ENCODE measurements at regions not wholly inside any gene's neighbourhood (a gene's known extent, or its start where the extent isn't known, plus 50 kb on each side); places are given as distances from the start of the nearest gene placed in this dataset.

DNA sequence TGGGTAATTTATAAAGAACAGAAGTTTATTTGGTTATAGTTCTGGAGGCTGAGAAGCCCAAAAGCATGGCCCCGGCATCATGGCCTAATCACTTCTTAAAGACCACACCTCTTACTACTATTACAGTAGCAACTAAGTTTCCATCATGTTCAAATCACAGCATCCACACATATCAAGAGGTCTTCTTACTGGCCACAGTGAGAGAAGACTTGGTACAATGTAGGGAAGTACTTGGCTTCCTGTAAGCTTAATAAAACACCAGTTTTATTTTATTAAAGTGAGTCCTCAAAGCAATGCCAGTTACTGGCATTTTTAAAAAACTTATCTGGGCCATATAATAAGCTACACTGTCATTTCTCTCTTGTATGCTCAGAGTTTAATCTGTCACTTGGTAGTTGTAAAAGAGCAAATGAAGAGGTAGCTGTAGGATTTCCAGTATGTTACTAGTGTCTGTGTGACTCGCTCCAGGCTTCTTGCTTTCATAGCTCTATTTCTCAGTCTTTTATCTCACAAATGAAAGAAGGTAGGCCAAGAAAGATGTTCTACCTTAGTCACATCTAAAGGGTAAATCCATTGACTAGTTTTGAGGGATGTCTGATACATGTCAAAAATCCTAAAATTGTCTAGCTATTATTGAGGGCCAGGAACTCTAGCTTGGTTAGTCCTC is 159.2 kb upstream of the CPEB2 start:
- ChIA-PET POLR2A (no interaction called here), CTCF (interaction anchor here (1.1 kb wide), 1 partner anchor 1189 kb away, joined by 3 read pairs; no protein-coding TSS in a partner anchor)
- Histone ChIP-seq H3K27me3 (ENCODE audit: control insufficient read depth, insufficient read depth, low read length) (peaks cover 4% of the 10 kb centered on the region), H3K4me3 (ENCODE audit: low read depth, low read length) (no peak overlapping the region), H3K9me3 (ENCODE audit: control insufficient read depth, insufficient read depth, low read length) (no peaks in the 10 kb centered on the region), H3K27ac (ENCODE audit: low read depth, low read length) (no peak overlapping the region)
- TF ChIP-seq, protein P1, sequence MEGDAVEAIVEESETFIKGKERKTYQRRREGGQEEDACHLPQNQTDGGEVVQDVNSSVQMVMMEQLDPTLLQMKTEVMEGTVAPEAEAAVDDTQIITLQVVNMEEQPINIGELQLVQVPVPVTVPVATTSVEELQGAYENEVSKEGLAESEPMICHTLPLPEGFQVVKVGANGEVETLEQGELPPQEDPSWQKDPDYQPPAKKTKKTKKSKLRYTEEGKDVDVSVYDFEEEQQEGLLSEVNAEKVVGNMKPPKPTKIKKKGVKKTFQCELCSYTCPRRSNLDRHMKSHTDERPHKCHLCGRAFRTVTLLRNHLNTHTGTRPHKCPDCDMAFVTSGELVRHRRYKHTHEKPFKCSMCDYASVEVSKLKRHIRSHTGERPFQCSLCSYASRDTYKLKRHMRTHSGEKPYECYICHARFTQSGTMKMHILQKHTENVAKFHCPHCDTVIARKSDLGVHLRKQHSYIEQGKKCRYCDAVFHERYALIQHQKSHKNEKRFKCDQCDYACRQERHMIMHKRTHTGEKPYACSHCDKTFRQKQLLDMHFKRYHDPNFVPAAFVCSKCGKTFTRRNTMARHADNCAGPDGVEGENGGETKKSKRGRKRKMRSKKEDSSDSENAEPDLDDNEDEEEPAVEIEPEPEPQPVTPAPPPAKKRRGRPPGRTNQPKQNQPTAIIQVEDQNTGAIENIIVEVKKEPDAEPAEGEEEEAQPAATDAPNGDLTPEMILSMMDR (IDR thresholded peaks at IDR 0.05; ENCODE audit: low read depth, low read length): no peak
- DNase-seq (ENCODE audit: low read depth, low spot score): no peak

DNA sequence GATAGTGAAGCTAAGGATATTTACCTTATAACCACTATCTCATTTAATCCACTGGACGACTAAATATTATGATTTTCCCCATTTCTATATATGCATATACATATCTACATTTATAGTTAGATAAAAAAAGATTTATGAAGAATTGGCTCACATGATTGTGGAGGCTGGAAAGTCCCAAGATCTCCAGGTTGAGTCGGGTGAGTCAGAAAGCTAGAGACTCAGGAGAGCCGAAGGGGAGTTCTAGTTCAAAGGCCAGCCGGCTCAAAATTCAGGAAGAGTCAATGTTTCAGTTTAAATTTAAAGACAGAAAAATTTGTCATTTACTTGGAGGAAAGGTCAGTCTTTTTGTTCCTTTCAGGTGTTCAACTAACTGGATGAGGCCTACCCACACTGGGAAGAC is 158.2 kb upstream of the CPEB2 start:
- CTCF ChIA-PET: interaction anchor here (1.1 kb wide), 1 partner anchor 1190 kb away, joined by 3 read pairs; no protein-coding TSS in a partner anchor
- Histone ChIP-seq H3K4me3 (ENCODE audit: low read depth, low read length) (no peak overlapping the region), H3K27ac (ENCODE audit: low read depth, low read length) (no peak overlapping the region), H3K9me3 (ENCODE audit: control insufficient read depth, insufficient read depth, low read length) (no peaks in the 10 kb centered on the region), H3K27me3 (ENCODE audit: control insufficient read depth, insufficient read depth, low read length) (peaks cover 2% of the 10 kb centered on the region)
- TF ChIP-seq, protein P1 (IDR thresholded peaks at IDR 0.05; ENCODE audit: low read depth, low read length): no peak
- POLR2A ChIA-PET: no interaction called here
- DNase-seq (ENCODE audit: low read depth, low spot score): no peak

DNA sequence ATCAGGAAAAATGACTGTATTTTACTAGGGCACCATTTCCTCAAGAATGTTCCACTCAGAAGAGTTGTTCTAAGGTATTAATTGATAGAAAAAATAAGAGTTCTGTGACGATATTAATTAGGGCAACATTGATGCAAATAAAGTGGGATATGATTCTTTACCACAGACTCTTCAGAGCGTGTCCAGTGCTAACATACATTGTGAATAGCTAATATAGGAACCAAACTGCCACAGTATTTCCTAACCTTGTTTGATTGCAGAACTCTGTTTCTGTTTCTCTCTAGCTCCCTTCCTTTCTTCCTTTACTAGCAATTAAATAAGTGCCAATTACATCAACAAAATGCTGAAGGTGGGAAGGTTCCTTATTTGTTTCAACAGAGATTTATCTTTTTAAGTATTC is 154.1 kb upstream of the CPEB2 start:
- H3K27me3 ChIP-seq (ENCODE audit: control insufficient read depth, insufficient read depth, low read length): peaks cover 2% of the 10 kb centered on the region
- no peak overlapping the region for H3K27ac ChIP-seq (ENCODE audit: low read depth, low read length)
- ChIA-PET POLR2A (no interaction called here), CTCF (no interaction called here)
- no peak overlapping the region for H3K4me3 ChIP-seq (ENCODE audit: low read depth, low read length)
- TF ChIP-seq, protein P1 (IDR thresholded peaks at IDR 0.05; ENCODE audit: low read depth, low read length): no peak
- DNase-seq (ENCODE audit: low read depth, low spot score): no peak
- H3K9me3 ChIP-seq (ENCODE audit: control insufficient read depth, insufficient read depth, low read length): no peaks in the 10 kb centered on the region

DNA sequence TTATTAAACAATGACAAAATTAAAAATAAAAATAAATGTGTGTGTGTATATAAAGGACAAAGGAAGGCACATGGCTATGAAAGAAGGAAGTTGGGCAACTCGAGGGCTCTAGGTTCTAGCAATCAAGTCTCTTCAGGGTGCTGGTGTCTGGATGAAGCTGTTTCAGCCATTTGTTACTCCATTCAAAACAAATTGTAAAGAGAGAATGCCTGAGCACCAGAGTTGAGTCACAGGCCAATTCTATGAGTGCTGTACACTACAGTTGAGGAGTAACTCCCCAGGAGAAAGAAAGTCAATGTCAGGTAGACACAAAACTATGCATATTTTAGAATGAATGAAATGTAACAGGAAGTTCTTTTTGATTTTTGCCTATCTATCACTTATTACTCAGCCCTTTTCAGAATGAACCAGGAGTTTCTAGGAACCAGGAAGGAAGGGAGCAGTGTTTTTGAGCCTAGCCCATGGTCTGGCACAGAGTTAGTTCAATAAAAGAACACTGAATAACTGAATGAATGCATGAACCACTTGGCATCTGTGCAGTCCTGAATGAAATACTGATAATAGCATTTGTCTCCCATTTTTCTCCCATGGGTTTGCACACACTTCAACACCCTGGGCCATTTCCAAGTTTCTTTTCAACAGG is 151.7 kb upstream of the CPEB2 start:
- Histone ChIP-seq H3K27me3 (ENCODE audit: control insufficient read depth, insufficient read depth, low read length) (peaks cover 2% of the 10 kb centered on the region), H3K9me3 (ENCODE audit: control insufficient read depth, insufficient read depth, low read length) (no peaks in the 10 kb centered on the region), H3K27ac (ENCODE audit: low read depth, low read length) (no peak overlapping the region), H3K4me3 (ENCODE audit: low read depth, low read length) (no peak overlapping the region)
- DNase-seq (ENCODE audit: low read depth, low spot score): no peak
- ChIA-PET CTCF (no interaction called here), POLR2A (no interaction called here)
- TF ChIP-seq, protein P1 (IDR thresholded peaks at IDR 0.05; ENCODE audit: low read depth, low read length): no peak

DNA sequence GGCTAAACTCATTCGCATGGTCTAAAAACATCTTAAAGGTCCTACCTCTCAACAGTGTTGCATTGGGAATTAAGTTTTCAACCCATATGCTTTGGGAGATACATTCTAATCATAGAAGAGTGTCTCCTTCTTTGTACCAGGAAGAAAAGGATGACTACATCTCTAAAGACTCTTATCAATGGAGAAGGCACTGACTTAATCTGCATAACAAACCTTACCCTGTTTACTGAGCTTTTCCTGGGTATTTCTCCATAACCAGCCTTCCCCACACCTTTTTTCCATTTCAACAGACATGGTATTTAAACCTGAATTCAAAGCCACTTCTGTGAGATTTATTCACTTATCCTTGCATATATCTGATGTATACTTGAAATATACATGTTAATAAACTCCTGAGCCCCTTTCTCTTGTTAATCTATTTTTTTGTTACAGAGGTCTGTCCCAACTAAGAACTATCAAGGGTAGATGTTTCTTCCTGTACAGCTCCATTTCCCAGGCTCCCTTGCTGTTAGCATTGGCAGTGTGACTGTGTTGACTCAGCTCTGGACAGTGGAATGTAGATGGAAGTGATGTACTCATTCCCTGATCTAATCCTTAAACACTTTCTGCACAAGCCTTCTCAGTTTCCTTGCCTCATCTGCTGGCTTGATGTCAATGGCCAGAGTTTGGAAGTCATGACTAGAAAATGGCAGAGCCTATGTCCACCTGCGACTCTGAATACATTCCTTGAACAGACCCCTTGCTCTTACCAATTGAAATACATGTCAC is 148.9 kb upstream of the CPEB2 start:
- CTCF ChIA-PET: no interaction called here

More for the DNA sequence above, 148.9 kb upstream of the CPEB2 start:
- DNase-seq (ENCODE audit: low read depth, low spot score): peak; percentile 66
- no peak overlapping the region for H3K27ac ChIP-seq (ENCODE audit: low read depth, low read length)
- TF ChIP-seq, protein P1 (IDR thresholded peaks at IDR 0.05; ENCODE audit: low read depth, low read length): no peak
- H3K9me3 ChIP-seq (ENCODE audit: control insufficient read depth, insufficient read depth, low read length): no peaks in the 10 kb centered on the region
- POLR2A ChIA-PET: no interaction called here
- no peaks in the 10 kb centered on the region for H3K27me3 ChIP-seq (ENCODE audit: control insufficient read depth, insufficient read depth, low read length)
- no peak overlapping the region for H3K4me3 ChIP-seq (ENCODE audit: low read depth, low read length)
